ENCODE measurements at regions not wholly inside any gene's neighbourhood (a gene's known extent, or its start where the extent isn't known, plus 50 kb on each side); places are given as distances from the start of the nearest gene placed in this dataset.

- Histone ChIP-seq H3K4me3 (ENCODE audit: low read length) (no peak overlapping the region), H3K9me3 (ENCODE audit: control insufficient read depth, low read length) (no peaks in the 10 kb centered on the region), H3K4me1 (ENCODE audit: control insufficient read depth, insufficient read depth, low read length) (no peaks in the 10 kb centered on the region), H3K27me3 (ENCODE audit: control insufficient read depth, insufficient read depth, low read length) (no peaks in the 10 kb centered on the region), H3K9ac (ENCODE audit: low read length) (no peak overlapping the region), H3K36me3 (ENCODE audit: control insufficient read depth, insufficient read depth, low read length) (no peaks in the 10 kb centered on the region)
Observed at GRCh38 chr9:12935714-12936113, 160.9 kb downstream of the LURAP1L start.

DNA sequence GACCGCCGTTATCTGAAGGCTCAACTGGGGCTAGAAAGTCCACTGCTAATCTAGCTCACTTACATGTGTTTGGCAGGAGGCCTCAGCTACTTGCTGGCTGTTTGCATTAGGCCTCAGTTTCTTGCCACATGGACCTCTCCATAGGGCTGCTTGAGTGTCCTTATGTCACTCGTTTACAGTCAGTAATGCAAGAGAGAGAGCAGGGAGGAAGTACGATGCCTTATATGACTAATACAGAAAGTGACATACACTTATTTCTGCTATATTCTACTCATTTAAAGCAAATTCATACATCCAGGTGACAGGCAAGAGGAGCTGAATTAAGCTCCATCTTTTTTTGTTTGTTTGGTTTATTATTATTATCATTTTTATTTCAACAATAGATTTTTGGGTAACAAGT is 179.6 kb downstream of the LURAP1L start:
- Histone ChIP-seq H3K4me3 (ENCODE audit: low read length) (no peak overlapping the region), H3K4me1 (ENCODE audit: control insufficient read depth, insufficient read depth, low read length) (no peaks in the 10 kb centered on the region), H3K9me3 (ENCODE audit: control insufficient read depth, low read length) (no peaks in the 10 kb centered on the region), H3K36me3 (ENCODE audit: control insufficient read depth, insufficient read depth, low read length) (no peaks in the 10 kb centered on the region), H3K9ac (ENCODE audit: low read length) (no peak overlapping the region), H3K27me3 (ENCODE audit: control insufficient read depth, insufficient read depth, low read length) (no peaks in the 10 kb centered on the region)

GRCh38 chr9:12955510-12956163 is 180.8 kb downstream of the LURAP1L start:
- no peak overlapping the region for H3K4me3 ChIP-seq (ENCODE audit: low read length)
- H3K9ac ChIP-seq (ENCODE audit: low read length), result no peak overlapping the region

DNA sequence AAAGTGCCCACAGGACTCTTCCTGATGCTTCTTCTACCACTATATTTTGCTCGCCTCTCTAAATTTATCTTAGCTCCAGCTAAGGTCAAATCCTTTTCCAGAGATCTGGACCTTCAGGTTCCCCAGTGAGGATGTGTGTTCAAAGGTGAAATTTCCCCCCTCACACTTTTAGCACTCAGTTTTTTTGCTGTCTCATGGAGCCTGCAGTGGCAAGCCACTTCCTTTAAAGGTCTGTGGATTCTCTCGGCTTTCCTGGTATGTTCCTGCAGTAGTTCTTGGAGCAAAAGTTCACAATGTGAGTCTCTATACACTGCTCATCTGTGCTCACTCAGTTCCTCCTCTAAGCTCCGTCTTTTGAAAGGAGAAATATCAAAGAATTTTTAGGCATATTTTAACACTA is 181.4 kb downstream of the LURAP1L start:
- Histone ChIP-seq H3K4me3 (ENCODE audit: low read length) (no peak overlapping the region), H3K27me3 (ENCODE audit: control insufficient read depth, insufficient read depth, low read length) (no peaks in the 10 kb centered on the region), H3K9me3 (ENCODE audit: control insufficient read depth, low read length) (no peaks in the 10 kb centered on the region), H3K4me1 (ENCODE audit: control insufficient read depth, insufficient read depth, low read length) (no peaks in the 10 kb centered on the region), H3K9ac (ENCODE audit: low read length) (no peak overlapping the region), H3K36me3 (ENCODE audit: control insufficient read depth, insufficient read depth, low read length) (no peaks in the 10 kb centered on the region)

More at GRCh38 chr9:12955510-12956163, 180.8 kb downstream of the LURAP1L start:
- Histone ChIP-seq H3K4me1 (ENCODE audit: control insufficient read depth, insufficient read depth, low read length) (no peaks in the 10 kb centered on the region), H3K9me3 (ENCODE audit: control insufficient read depth, low read length) (no peaks in the 10 kb centered on the region), H3K27me3 (ENCODE audit: control insufficient read depth, insufficient read depth, low read length) (no peaks in the 10 kb centered on the region), H3K36me3 (ENCODE audit: control insufficient read depth, insufficient read depth, low read length) (no peaks in the 10 kb centered on the region)

- H3K9ac ChIP-seq (ENCODE audit: low read length), result no peak overlapping the region
- no peak overlapping the region for H3K4me3 ChIP-seq (ENCODE audit: low read length)
- H3K4me1 ChIP-seq (ENCODE audit: control insufficient read depth, insufficient read depth, low read length), result no peaks in the 10 kb centered on the region
- H3K9me3 ChIP-seq (ENCODE audit: control insufficient read depth, low read length), result no peaks in the 10 kb centered on the region
- no peaks in the 10 kb centered on the region for H3K27me3 ChIP-seq (ENCODE audit: control insufficient read depth, insufficient read depth, low read length)
- H3K36me3 ChIP-seq (ENCODE audit: control insufficient read depth, insufficient read depth, low read length), result no peaks in the 10 kb centered on the region
Observed at GRCh38 chr9:12956805-12957204, 182.0 kb downstream of the LURAP1L start.

DNA sequence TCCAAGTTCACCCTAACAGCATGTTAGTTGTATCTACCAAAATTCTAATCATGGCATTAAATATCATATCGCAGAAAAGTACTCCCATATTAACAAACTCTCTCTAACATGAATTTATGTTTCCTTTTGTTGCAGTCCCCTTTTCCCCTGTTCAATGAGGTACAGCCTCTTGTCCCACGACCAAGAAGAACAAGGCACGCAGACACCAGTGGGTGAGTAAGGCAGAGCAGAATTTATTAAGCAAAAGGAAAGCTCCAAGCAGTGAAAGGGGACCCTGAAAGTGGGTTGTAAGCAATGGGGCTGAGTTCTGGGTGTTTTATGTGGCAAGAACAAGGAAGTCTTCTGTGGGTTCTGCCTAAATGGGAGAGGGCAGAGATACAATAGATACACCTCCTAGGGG is 183.5 kb downstream of the LURAP1L start:
- no peaks in the 10 kb centered on the region for H3K9me3 ChIP-seq (ENCODE audit: control insufficient read depth, low read length)
- no peaks in the 10 kb centered on the region for H3K36me3 ChIP-seq (ENCODE audit: control insufficient read depth, insufficient read depth, low read length)
- no peaks in the 10 kb centered on the region for H3K4me1 ChIP-seq (ENCODE audit: control insufficient read depth, insufficient read depth, low read length)
- H3K9ac ChIP-seq (ENCODE audit: low read length), result no peak overlapping the region
- H3K4me3 ChIP-seq (ENCODE audit: low read length), result no peak overlapping the region
- no peaks in the 10 kb centered on the region for H3K27me3 ChIP-seq (ENCODE audit: control insufficient read depth, insufficient read depth, low read length)

- no peaks in the 10 kb centered on the region for H3K9me3 ChIP-seq (ENCODE audit: control insufficient read depth, low read length)
- H3K9ac ChIP-seq (ENCODE audit: low read length), result no peak overlapping the region
- H3K4me3 ChIP-seq (ENCODE audit: low read length), result no peak overlapping the region
- H3K36me3 ChIP-seq (ENCODE audit: control insufficient read depth, insufficient read depth, low read length), result no peaks in the 10 kb centered on the region
- no peaks in the 10 kb centered on the region for H3K4me1 ChIP-seq (ENCODE audit: control insufficient read depth, insufficient read depth, low read length)
- H3K27me3 ChIP-seq (ENCODE audit: control insufficient read depth, insufficient read depth, low read length), result no peaks in the 10 kb centered on the region
Observed at GRCh38 chr9:12958708-12959107, 183.9 kb downstream of the LURAP1L start.

- Histone ChIP-seq H3K36me3 (ENCODE audit: control insufficient read depth, insufficient read depth, low read length) (no peaks in the 10 kb centered on the region), H3K9me3 (ENCODE audit: control insufficient read depth, low read length) (no peaks in the 10 kb centered on the region), H3K9ac (ENCODE audit: low read length) (no peak overlapping the region), H3K4me1 (ENCODE audit: control insufficient read depth, insufficient read depth, low read length) (no peaks in the 10 kb centered on the region), H3K27me3 (ENCODE audit: control insufficient read depth, insufficient read depth, low read length) (no peaks in the 10 kb centered on the region), H3K4me3 (ENCODE audit: low read length) (no peak overlapping the region)
Observed at GRCh38 chr9:12961276-12961809, 186.5 kb downstream of the LURAP1L start.

- H3K4me1 ChIP-seq (ENCODE audit: control insufficient read depth, insufficient read depth, low read length), result no peaks in the 10 kb centered on the region
- H3K9me3 ChIP-seq (ENCODE audit: control insufficient read depth, low read length), result no peaks in the 10 kb centered on the region
- no peak overlapping the region for H3K9ac ChIP-seq (ENCODE audit: low read length)
- H3K36me3 ChIP-seq (ENCODE audit: control insufficient read depth, insufficient read depth, low read length), result no peaks in the 10 kb centered on the region
- H3K4me3 ChIP-seq (ENCODE audit: low read length), result no peak overlapping the region
- H3K27me3 ChIP-seq (ENCODE audit: control insufficient read depth, insufficient read depth, low read length), result no peaks in the 10 kb centered on the region
Observed at GRCh38 chr9:12963537-12963936, 188.7 kb downstream of the LURAP1L start.

- H3K4me3 ChIP-seq (ENCODE audit: low read length), result no peak overlapping the region
- H3K9ac ChIP-seq (ENCODE audit: low read length), result no peak overlapping the region
- H3K4me1 ChIP-seq (ENCODE audit: control insufficient read depth, insufficient read depth, low read length), result no peaks in the 10 kb centered on the region
- no peaks in the 10 kb centered on the region for H3K27me3 ChIP-seq (ENCODE audit: control insufficient read depth, insufficient read depth, low read length)
- H3K9me3 ChIP-seq (ENCODE audit: control insufficient read depth, low read length), result no peaks in the 10 kb centered on the region
- H3K36me3 ChIP-seq (ENCODE audit: control insufficient read depth, insufficient read depth, low read length), result no peaks in the 10 kb centered on the region
Observed at GRCh38 chr9:12964271-12964670, 189.5 kb downstream of the LURAP1L start.

DNA sequence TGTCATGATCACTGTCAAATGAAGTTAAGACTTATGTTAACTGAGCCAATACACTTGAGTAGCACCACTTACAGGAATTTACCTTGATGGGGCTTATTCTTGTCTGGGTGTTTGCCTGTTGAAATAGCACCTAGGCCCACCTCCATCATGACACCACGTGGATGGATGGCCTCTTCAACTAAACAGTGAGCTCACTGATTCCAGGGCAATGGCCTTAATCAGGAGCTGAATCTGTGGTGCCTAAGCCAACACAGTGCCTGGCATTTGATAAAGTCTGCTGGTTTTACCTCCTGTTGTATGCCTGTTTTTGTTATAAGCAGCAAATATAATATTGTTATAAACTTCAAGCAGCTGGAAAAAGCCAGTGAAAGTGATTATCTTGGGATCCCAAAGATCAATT is 190.5 kb downstream of the LURAP1L start:
- Histone ChIP-seq H3K9me3 (ENCODE audit: control insufficient read depth, low read length) (no peaks in the 10 kb centered on the region), H3K4me1 (ENCODE audit: control insufficient read depth, insufficient read depth, low read length) (no peaks in the 10 kb centered on the region), H3K4me3 (ENCODE audit: low read length) (no peak overlapping the region), H3K9ac (ENCODE audit: low read length) (no peak overlapping the region), H3K27me3 (ENCODE audit: control insufficient read depth, insufficient read depth, low read length) (no peaks in the 10 kb centered on the region), H3K36me3 (ENCODE audit: control insufficient read depth, insufficient read depth, low read length) (no peaks in the 10 kb centered on the region)

- Histone ChIP-seq H3K4me1 (ENCODE audit: control insufficient read depth, insufficient read depth, low read length) (peaks cover 5% of the 10 kb centered on the region), H3K4me3 (ENCODE audit: low read length) (no peak overlapping the region), H3K9ac (ENCODE audit: low read length) (no peak overlapping the region), H3K27me3 (ENCODE audit: control insufficient read depth, insufficient read depth, low read length) (no peaks in the 10 kb centered on the region), H3K9me3 (ENCODE audit: control insufficient read depth, low read length) (no peaks in the 10 kb centered on the region), H3K36me3 (ENCODE audit: control insufficient read depth, insufficient read depth, low read length) (no peaks in the 10 kb centered on the region)
Observed at GRCh38 chr9:12968093-12968492, 193.3 kb downstream of the LURAP1L start.

Measured in mucosa of stomach (tissue), 1 donor.